AG04450 (cell line): ENCODE measurements at regions not wholly inside any gene's neighbourhood (a gene's known extent, or its start where the extent isn't known, plus 50 kb on each side); places are given as distances from the start of the nearest gene placed in this dataset.

Experiments used
- CTCF ChIA-PET: fragments of 300-600, 350-600 bp; formaldehyde crosslinking; extraction: SDS; loops from one replicate; lab custom pipeline; 2022; ENCODE audit warnings: antibody characterized with exemption, inconsistent platforms; lab: Charles Lee
- POLR2A ChIA-PET: fragments of 350-600 bp; formaldehyde crosslinking; extraction: SDS; loops from one replicate; lab custom pipeline; 2021; ENCODE audit warnings: antibody characterized with exemption, inconsistent platforms; lab: Yijun Ruan, JAX
- DNase-seq: peaks from one replicate; pipeline ENCODE4 v3.0.0-alpha.2; 2011; ENCODE audit warnings: low read depth, low spot score
- H3K27ac ChIP-seq: one replicate; pipeline ENCODE4 v1.5.1; 2012; ENCODE audit warnings: low read depth, low read length, control low read depth
- H3K27me3 ChIP-seq: one replicate; pipeline ENCODE4 v1.6.0; 2012; ENCODE audit warnings: low read length; ENCODE audit not compliant: control insufficient read depth, insufficient read depth
- H3K4me3 ChIP-seq: 2 replicates; pipeline ENCODE4 v1.5.1; 2011; ENCODE audit warnings: mild to moderate bottlenecking, low read depth, low read length, control low read depth
- H3K9me3 ChIP-seq: 2 replicates; pipeline ENCODE4 v1.5.1; 2012; ENCODE audit warnings: low read length; ENCODE audit not compliant: control insufficient read depth, insufficient read depth
- CTCF ChIP-seq: IDR thresholded peaks from 2 replicates; pipeline ENCODE4 v1.5.1; 2011; ENCODE audit warnings: low read depth, low read length, control low read depth, inconsistent platforms

GRCh38 chr9:80720579-80720978 is 968.8 kb downstream of the TLE1 start:
- Histone ChIP-seq H3K9me3 (no peaks in the 10 kb centered on the region), H3K4me3 (no peak overlapping the region), H3K27ac (no peak overlapping the region), H3K27me3 (no peaks in the 10 kb centered on the region)
- ChIA-PET POLR2A (no interaction called here), CTCF (no interaction called here)
- no peak for TF ChIP-seq CTCF
- no peak for DNase-seq

GRCh38 chr9:80707120-80707519 is 982.2 kb downstream of the TLE1 start:
- CTCF ChIA-PET = no interaction called here
- Histone ChIP-seq H3K27me3 (no peaks in the 10 kb centered on the region), H3K9me3 (no peaks in the 10 kb centered on the region), H3K27ac (no peak overlapping the region), H3K4me3 (no peak overlapping the region)
- no peak for TF ChIP-seq CTCF
- no peak for DNase-seq
- POLR2A ChIA-PET = no interaction called here

- Histone ChIP-seq H3K4me3 (no peak overlapping the region), H3K27me3 (no peaks in the 10 kb centered on the region), H3K9me3 (no peaks in the 10 kb centered on the region), H3K27ac (no peak overlapping the region)
- no peak for TF ChIP-seq CTCF
- ChIA-PET CTCF (no interaction called here), POLR2A (no interaction called here)
- no peak for DNase-seq
These were observed 988.3 kb downstream of the TLE1 start for GRCh38 chr9:80701061-80701460.

- Histone ChIP-seq H3K27me3 (no peaks in the 10 kb centered on the region), H3K4me3 (no peak overlapping the region), H3K27ac (no peak overlapping the region), H3K9me3 (no peaks in the 10 kb centered on the region)
- TF ChIP-seq CTCF = no peak
- POLR2A ChIA-PET = no interaction called here
- peak; percentile 26 for DNase-seq
- CTCF ChIA-PET = no interaction called here
These were observed 989.8 kb downstream of the TLE1 start for GRCh38 chr9:80699511-80699998.

- H3K4me3 ChIP-seq = no peak overlapping the region
- ChIA-PET POLR2A (no interaction called here), CTCF (no interaction called here)
- DNase-seq = no peak
- no peak for TF ChIP-seq CTCF
- H3K27me3 ChIP-seq = no peaks in the 10 kb centered on the region
- H3K27ac ChIP-seq = no peak overlapping the region
- no peaks in the 10 kb centered on the region for H3K9me3 ChIP-seq
These were observed 990.5 kb downstream of the TLE1 start for GRCh38 chr9:80698725-80699410.
